HepG2 (cell line): ENCODE measurements at regions not wholly inside any gene's neighbourhood (a gene's known extent, or its start where the extent isn't known, plus 50 kb on each side); places are given as distances from the start of the nearest gene placed in this dataset.
A peak's percentile ranks its signal among the peaks of the same experiment; 100 is the strongest.

Experiments used
- ATAC-seq: fragments of 200-7000 bp; cut with Tn5 transposase; 3 replicates; pipeline ENCODE4 v1.9.1; 2020; ENCODE audit warnings: mild to moderate bottlenecking, moderate library complexity
- BruUV-seq: library from RNA; stranded (reverse); fragments of 400-500 nt; replicated peaks from 2 replicates; lab custom pipeline; 2021; lab: Mats Ljungman, UMichigan
- CTCF ChIA-PET: fragments of 300-600 bp; formaldehyde crosslinking; extraction: SDS; loops from one replicate; lab custom pipeline; 2021; ENCODE audit warnings: low total read pairs, inconsistent platforms, low intra/inter-chr PET ratio; lab: Yijun Ruan, JAX
- POLR2A ChIA-PET: fragments of 350-600 bp; sonication (Branson Sonifier 250); formaldehyde crosslinking; loops from one replicate; lab custom pipeline; 2020; ENCODE audit warnings: antibody characterized with exemption, inconsistent platforms; lab: Yijun Ruan, JAX
- DNase-seq: peaks from one replicate; pipeline ENCODE4 v3.0.0-alpha.2; 2015; ENCODE audit warnings: low spot score
- FAIRE-seq: peaks from 3 replicates; lab custom pipeline; 2011; peaks lifted over from hg19 to GRCh38; lab: Jason Lieb, UNC
- H2AFZ ChIP-seq: one replicate; pipeline ENCODE4 v1.6.1; 2011; ENCODE audit warnings: low read length, inconsistent platforms
- H3K27ac ChIP-seq: fragments of 300-600 bp; 3 replicates; pipeline ENCODE4 v1.8.0; 2011; ENCODE audit warnings: mixed run types, mild to moderate bottlenecking, mixed read lengths, low read length, inconsistent platforms; ENCODE audit not compliant: insufficient read depth; ENCODE audit errors: extremely low read length
- H3K27me3 ChIP-seq, 2 experiments: fragments of 200-600 bp in 1 of 2; 2 replicates in 1 of 2; 3 replicates in 1 of 2; pipeline versions ENCODE4 v1.6.0 to v1.8.0; 2011; ENCODE audit warnings: low read length in 2 of 2, mild to moderate bottlenecking in 2 of 2, moderate library complexity in 2 of 2, inconsistent platforms in 1 of 2; ENCODE audit not compliant: insufficient read depth in 2 of 2, control insufficient read depth in 1 of 2
- H3K36me3 ChIP-seq, 2 experiments: fragments of 200-600 bp in 1 of 2; replicated peaks in 1 of 2; 2 replicates in 1 of 2; 3 replicates in 1 of 2; pipeline versions ENCODE4 v1.5.1 to v1.8.0; 2011; ENCODE audit warnings: low read length in 2 of 2, inconsistent platforms in 1 of 2; ENCODE audit not compliant: insufficient read depth in 2 of 2, control insufficient read depth in 1 of 2
- H3K4me1 ChIP-seq: 2 replicates; pipeline ENCODE4 v1.5.1; 2012; ENCODE audit warnings: low read length, inconsistent platforms; ENCODE audit not compliant: insufficient read depth
- H3K4me2 ChIP-seq: 2 replicates; pipeline ENCODE4 v1.6.0; 2011; ENCODE audit warnings: low read depth, low read length, inconsistent platforms
- H3K4me3 ChIP-seq, 3 experiments: fragments of 200-600 bp in 1 of 3; sonication (generic), shearing (Covaris generic) in 1 of 3; replicated peaks in 1 of 3; 2 replicates each; pipeline ENCODE4 v1.5.1; 2011 to 2016; ENCODE audit warnings: low read length in 3 of 3, inconsistent platforms in 2 of 3, low read depth in 2 of 3, mild to moderate bottlenecking in 2 of 3, control low read depth in 1 of 3, mixed read lengths in 1 of 3; ENCODE audit not compliant: insufficient read depth in 1 of 3
- H3K79me2 ChIP-seq: one replicate; pipeline ENCODE4 v1.6.1; 2011; ENCODE audit warnings: low read length, inconsistent platforms; ENCODE audit not compliant: insufficient read depth
- H3K9ac ChIP-seq: 2 replicates; pipeline ENCODE4 v1.6.0; 2011; ENCODE audit warnings: mild to moderate bottlenecking, low read depth, low read length, inconsistent platforms; ENCODE audit not compliant: insufficient read depth
- H3K9me3 ChIP-seq: 2 replicates; pipeline ENCODE4 v1.5.1; 2012; ENCODE audit warnings: mild to moderate bottlenecking, low read length
- H4K20me1 ChIP-seq: 2 replicates; pipeline ENCODE4 v1.6.0; 2011; ENCODE audit warnings: inconsistent platforms, mild to moderate bottlenecking, low read length, moderate library complexity; ENCODE audit not compliant: insufficient read depth
- HIC2 ChIP-seq: sonication (generic); formaldehyde crosslinking; IDR thresholded peaks from 2 replicates; pipeline ENCODE4 v1.9.0; 2022; ENCODE audit warnings: low read depth, missing genetic modification reagents
- MAFF ChIP-seq: IDR thresholded peaks from 2 replicates; pipeline ENCODE4 v1.6.1; 2011; ENCODE audit warnings: low read depth, low read length, improper control_type of control experiment
- MAFK ChIP-seq, 2 experiments: IDR thresholded peaks in 1 of 2; conservative IDR thresholded peaks in 1 of 2; 2 replicates each; pipeline ENCODE4 v1.6.1; 2011; ENCODE audit warnings: improper control_type of control experiment in 2 of 2, low read length in 2 of 2
- MED1 ChIP-seq: sonication (generic); formaldehyde crosslinking; IDR thresholded peaks from 2 replicates; pipeline ENCODE4 v1.4.0; 2020; ENCODE audit warnings: missing genetic modification reagents
- POGZ ChIP-seq: sonication (generic); formaldehyde crosslinking; IDR thresholded peaks from 2 replicates; pipeline ENCODE4 v1.4.0; 2020; ENCODE audit warnings: mild to moderate bottlenecking, missing genetic modification reagents
- SIN3A ChIP-seq: IDR thresholded peaks from 2 replicates; pipeline ENCODE4 v1.6.1; 2011; ENCODE audit warnings: low read depth, mild to moderate bottlenecking, control low read depth, low read length, borderline replicate concordance
- TFAP4 ChIP-seq: sonication (generic); IDR thresholded peaks from 2 replicates; pipeline ENCODE4 v1.6.1; 2016; ENCODE audit warnings: low read depth, borderline replicate concordance
- TRIM22 ChIP-seq: fragments of 450-650 bp; IDR thresholded peaks from 2 replicates; pipeline ENCODE4 v1.6.1; 2017
- ZBTB38 ChIP-seq: sonication (generic); formaldehyde crosslinking; IDR thresholded peaks from 2 replicates; pipeline ENCODE4 v1.5.1; 2020; ENCODE audit warnings: mild to moderate bottlenecking, missing genetic modification reagents
- ZNF619 ChIP-seq: sonication (generic); formaldehyde crosslinking; IDR thresholded peaks from 2 replicates; pipeline ENCODE4 v1.4.0; 2020; ENCODE audit warnings: mild to moderate bottlenecking, missing genetic modification reagents
- WGBS: methylation state at CpG from one replicate; pipeline ENCODE4 v1.1.6; 2017; ENCODE audit warnings: low lambda C conversion rate; 5-methylcytosine and 5-hydroxymethylcytosine counted together
- in situ Hi-C: cut with HindIII; loops from 2 replicates; pipeline ENCODE4 v1.10.0; 2017; ENCODE audit warnings: low pct_unique_long_range_greater_than_20kb; ENCODE audit not compliant: extremely low pct_ligation_motif_present
- intact Hi-C: fragments of 100-400 bp; cut with micrococcal nuclease; formaldehyde crosslinking; loops from one replicate; pipeline ENCODE4 v1.10.0; 2022; ENCODE audit not compliant: unreplicated experiment
- TF ChIP-seq, protein P1 (sequence below): IDR thresholded peaks from 2 replicates; pipeline ENCODE4 v1.6.1; 2016; ENCODE audit warnings: missing biosample characterization, missing genetic modification reagents, low read depth
- TF ChIP-seq, protein P2 (sequence below): sonication (generic); formaldehyde crosslinking; IDR thresholded peaks from 2 replicates; pipeline ENCODE4 v1.4.0; 2020; ENCODE audit warnings: missing genetic modification reagents, borderline replicate concordance

- Histone ChIP-seq H3K27me3 (no peaks in the 10 kb centered on the region; a peak in 1 of 5 replicates), H3K4me3 (no peak overlapping the region), H3K4me2 (no peak overlapping the region), H3K4me1 (no peaks in the 10 kb centered on the region), H3K79me2 (no peaks in the 10 kb centered on the region), H4K20me1 (no peaks in the 10 kb centered on the region), H3K27ac (no peak overlapping the region), H3K36me3 (no peaks in the 10 kb centered on the region), H3K9ac (no peak overlapping the region), H3K9me3 (no peaks in the 10 kb centered on the region), H2AFZ (no peak overlapping the region)
- POLR2A ChIA-PET = no interaction called here
- intact Hi-C loops (no loop called here), in situ Hi-C loops (no loop called here)
- TF ChIP-seq POGZ (CRISPR knock-in tag) = no peak
- peak; percentile 68 to 92; a peak in 3 of 4 replicates for TF ChIP-seq MAFK (conservative IDR thresholded peaks at IDR 0.05 in 1 of 2, IDR thresholded peaks at IDR 0.05 in 1 of 2; ENCODE audit: low read length in 2 of 2)
- TF ChIP-seq TFAP4 = no peak
- TF ChIP-seq MED1 (CRISPR knock-in tag) = no peak
- TF ChIP-seq, protein P1, sequence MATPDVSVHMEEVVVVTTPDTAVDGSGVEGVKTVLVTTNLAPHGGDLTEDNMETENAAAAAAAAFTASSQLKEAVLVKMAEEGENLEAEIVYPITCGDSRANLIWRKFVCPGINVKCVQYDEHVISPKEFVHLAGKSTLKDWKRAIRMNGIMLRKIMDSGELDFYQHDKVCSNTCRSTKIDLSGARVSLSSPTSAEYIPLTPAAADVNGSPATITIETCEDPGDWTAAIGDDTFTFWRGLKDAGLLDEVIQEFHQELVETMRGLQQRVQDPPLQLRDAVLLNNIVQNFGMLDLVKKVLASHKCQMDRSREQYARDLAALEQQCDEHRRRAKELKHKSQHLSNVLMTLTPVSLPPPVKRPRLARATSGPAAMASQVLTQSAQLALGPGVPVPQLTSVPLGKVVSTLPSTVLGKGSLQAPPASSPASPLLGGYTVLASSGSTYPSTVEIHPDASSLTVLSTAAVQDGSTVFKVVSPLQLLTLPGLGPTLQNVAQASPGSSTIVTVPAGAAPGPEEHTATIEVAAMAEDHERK (CRISPR knock-in tag) = no peak
- TF ChIP-seq ZNF619 (CRISPR knock-in tag) = no peak
- no peak for TF ChIP-seq SIN3A
- TF ChIP-seq MAFF = peak; percentile 81
- TF ChIP-seq HIC2 (CRISPR knock-in tag) = no peak
- TF ChIP-seq, protein P2, sequence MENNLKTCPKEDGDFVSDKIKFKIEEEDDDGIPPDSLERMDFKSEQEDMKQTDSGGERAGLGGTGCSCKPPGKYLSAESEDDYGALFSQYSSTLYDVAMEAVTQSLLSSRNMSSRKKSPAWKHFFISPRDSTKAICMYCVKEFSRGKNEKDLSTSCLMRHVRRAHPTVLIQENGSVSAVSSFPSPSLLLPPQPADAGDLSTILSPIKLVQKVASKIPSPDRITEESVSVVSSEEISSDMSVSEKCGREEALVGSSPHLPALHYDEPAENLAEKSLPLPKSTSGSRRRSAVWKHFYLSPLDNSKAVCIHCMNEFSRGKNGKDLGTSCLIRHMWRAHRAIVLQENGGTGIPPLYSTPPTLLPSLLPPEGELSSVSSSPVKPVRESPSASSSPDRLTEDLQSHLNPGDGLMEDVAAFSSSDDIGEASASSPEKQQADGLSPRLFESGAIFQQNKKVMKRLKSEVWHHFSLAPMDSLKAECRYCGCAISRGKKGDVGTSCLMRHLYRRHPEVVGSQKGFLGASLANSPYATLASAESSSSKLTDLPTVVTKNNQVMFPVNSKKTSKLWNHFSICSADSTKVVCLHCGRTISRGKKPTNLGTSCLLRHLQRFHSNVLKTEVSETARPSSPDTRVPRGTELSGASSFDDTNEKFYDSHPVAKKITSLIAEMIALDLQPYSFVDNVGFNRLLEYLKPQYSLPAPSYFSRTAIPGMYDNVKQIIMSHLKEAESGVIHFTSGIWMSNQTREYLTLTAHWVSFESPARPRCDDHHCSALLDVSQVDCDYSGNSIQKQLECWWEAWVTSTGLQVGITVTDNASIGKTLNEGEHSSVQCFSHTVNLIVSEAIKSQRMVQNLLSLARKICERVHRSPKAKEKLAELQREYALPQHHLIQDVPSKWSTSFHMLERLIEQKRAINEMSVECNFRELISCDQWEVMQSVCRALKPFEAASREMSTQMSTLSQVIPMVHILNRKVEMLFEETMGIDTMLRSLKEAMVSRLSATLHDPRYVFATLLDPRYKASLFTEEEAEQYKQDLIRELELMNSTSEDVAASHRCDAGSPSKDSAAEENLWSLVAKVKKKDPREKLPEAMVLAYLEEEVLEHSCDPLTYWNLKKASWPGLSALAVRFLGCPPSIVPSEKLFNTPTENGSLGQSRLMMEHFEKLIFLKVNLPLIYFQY (CRISPR knock-in tag) = no peak
- TF ChIP-seq ZBTB38 (CRISPR knock-in tag) = no peak
- TF ChIP-seq TRIM22 = no peak
- CTCF ChIA-PET = no interaction called here
- no TSS peak for BruUV-seq
- 0% methylated on average over 1 of the region's 1 CpG for WGBS
- DNase-seq (no peak), ATAC-seq (no peak), FAIRE-seq (no peak)
These were observed 704.6 kb upstream of the PCDH9 start for GRCh38 chr13:67934617-67935330.
